ENCODE measurements at regions not wholly inside any gene's neighbourhood (a gene's known extent, or its start where the extent isn't known, plus 50 kb on each side); places are given as distances from the start of the nearest gene placed in this dataset.
A peak's percentile ranks its signal among the peaks of the same experiment; 100 is the strongest.

- TF ChIP-seq CTCF (optimal IDR thresholded peaks at IDR 0.05 in 1 of 3, IDR thresholded peaks at IDR 0.05 in 1 of 3, conservative IDR thresholded peaks at IDR 0.05 in 1 of 3; ENCODE audit: extremely low read depth in 1 of 3, insufficient read depth in 2 of 3, low read length in 3 of 3), result no peak
- TF ChIP-seq EZH2 (IDR thresholded peaks at IDR 0.05; ENCODE audit: low read length), result no peak
- Histone ChIP-seq H3K79me2 (ENCODE audit: control insufficient read depth, insufficient read depth, low read length) (no peaks in the 10 kb centered on the region), H3K36me3 (ENCODE audit: control insufficient read depth in 2 of 2, extremely low read depth in 1 of 2, insufficient read depth in 2 of 2, low read length in 2 of 2) (no peaks in the 10 kb centered on the region), H3K4me3 (ENCODE audit: control insufficient read depth in 2 of 3, extremely low read depth in 1 of 3, insufficient read depth in 2 of 3, low read depth in 1 of 3, low read length in 3 of 3) (no peak overlapping the region), H3K9ac (ENCODE audit: control insufficient read depth, extremely low read depth, insufficient read depth, low read length) (no peak overlapping the region), H3K9me3 (ENCODE audit: control insufficient read depth, low read depth, low read length) (no peaks in the 10 kb centered on the region), H4K20me1 (ENCODE audit: control insufficient read depth, extremely low read depth, insufficient read depth, low read length) (no peaks in the 10 kb centered on the region), H3K27me3 (ENCODE audit: control insufficient read depth, extremely low read depth, insufficient read depth, low read length) (no peaks in the 10 kb centered on the region), H2AFZ (ENCODE audit: control insufficient read depth, low read length) (no peak overlapping the region), H3K4me2 (ENCODE audit: control insufficient read depth, extremely low read depth, insufficient read depth, low read depth, low read length) (peak overlapping the region; percentile 7), H3K4me1 (ENCODE audit: control insufficient read depth, extremely low read depth, insufficient read depth, low read length) (peaks cover 3% of the 10 kb centered on the region), H3K27ac (ENCODE audit: control insufficient read depth, insufficient read depth, low read length) (no peak overlapping the region), H3K9me1 (ENCODE audit: control insufficient read depth, extremely low read depth, insufficient read depth, low read length) (no peaks in the 10 kb centered on the region)
- FAIRE-seq (no peak), DNase-seq (ENCODE audit: low read depth, low spot score) (no peak)
- dilution Hi-C loops (cut with MboI; ENCODE audit: extremely low pct_ligation_motif_present, low sequenced_read_pairs), result no loop called here
Observed at GRCh38 chr18:61694236-61694635, 198.6 kb downstream of the RNF152 start.

- FAIRE-seq, result no peak
- TF ChIP-seq EZH2 (IDR thresholded peaks at IDR 0.05; ENCODE audit: low read length), result no peak
- TF ChIP-seq CTCF (optimal IDR thresholded peaks at IDR 0.05 in 1 of 3, IDR thresholded peaks at IDR 0.05 in 1 of 3, conservative IDR thresholded peaks at IDR 0.05 in 1 of 3; ENCODE audit: extremely low read depth in 1 of 3, insufficient read depth in 2 of 3, low read length in 3 of 3), result no peak
- dilution Hi-C loops (cut with MboI; ENCODE audit: extremely low pct_ligation_motif_present, low sequenced_read_pairs), result no loop called here
Observed at GRCh38 chr18:61690418-61691138, 202.2 kb downstream of the RNF152 start.

More at GRCh38 chr18:61690418-61691138, 202.2 kb downstream of the RNF152 start:
- peaks cover 3% of the 10 kb centered on the region for H3K4me1 ChIP-seq (ENCODE audit: control insufficient read depth, extremely low read depth, insufficient read depth, low read length)
- no peak for DNase-seq (ENCODE audit: low read depth, low spot score)
- no peaks in the 10 kb centered on the region for H4K20me1 ChIP-seq (ENCODE audit: control insufficient read depth, extremely low read depth, insufficient read depth, low read length)
- H3K9me1 ChIP-seq (ENCODE audit: control insufficient read depth, extremely low read depth, insufficient read depth, low read length), result no peaks in the 10 kb centered on the region
- H2AFZ ChIP-seq (ENCODE audit: control insufficient read depth, low read length), result no peak overlapping the region
- no peaks in the 10 kb centered on the region for H3K27me3 ChIP-seq (ENCODE audit: control insufficient read depth, extremely low read depth, insufficient read depth, low read length)
- no peak overlapping the region for H3K4me3 ChIP-seq (ENCODE audit: control insufficient read depth in 2 of 3, extremely low read depth in 1 of 3, insufficient read depth in 2 of 3, low read depth in 1 of 3, low read length in 3 of 3)
- no peaks in the 10 kb centered on the region for H3K9me3 ChIP-seq (ENCODE audit: control insufficient read depth, low read depth, low read length)
- no peak overlapping the region for H3K4me2 ChIP-seq (ENCODE audit: control insufficient read depth, extremely low read depth, insufficient read depth, low read depth, low read length)
- H3K27ac ChIP-seq (ENCODE audit: control insufficient read depth, insufficient read depth, low read length), result no peak overlapping the region
- H3K9ac ChIP-seq (ENCODE audit: control insufficient read depth, extremely low read depth, insufficient read depth, low read length), result no peak overlapping the region
- H3K36me3 ChIP-seq (ENCODE audit: control insufficient read depth in 2 of 2, extremely low read depth in 1 of 2, insufficient read depth in 2 of 2, low read length in 2 of 2), result no peaks in the 10 kb centered on the region
- no peaks in the 10 kb centered on the region for H3K79me2 ChIP-seq (ENCODE audit: control insufficient read depth, insufficient read depth, low read length)

Data from keratinocyte (primary cell).